ENCODE measurements at regions not wholly inside any gene's neighbourhood (a gene's known extent, or its start where the extent isn't known, plus 50 kb on each side); places are given as distances from the start of the nearest gene placed in this dataset.

- DNase-seq (ENCODE audit: low read depth in 2 of 2) = no peak
Observed at GRCh38 chr5:124315741-124316415, 430.6 kb downstream of the ZNF608 start.

GRCh38 chr5:124310453-124310852, 436.0 kb downstream of the ZNF608 start:
- DNase-seq (ENCODE audit: low read depth in 2 of 2) = no peak

- DNase-seq (ENCODE audit: low read depth in 2 of 2) = no peak
Observed at GRCh38 chr5:124309241-124309980, 437.0 kb downstream of the ZNF608 start.

GRCh38 chr5:124303366-124303765, 443.1 kb downstream of the ZNF608 start:
- DNase-seq (ENCODE audit: low read depth in 2 of 2) = no peak

- DNase-seq (ENCODE audit: low read depth in 2 of 2) = no peak
Observed at GRCh38 chr5:124302533-124302932, 443.9 kb downstream of the ZNF608 start.

- DNase-seq (ENCODE audit: low read depth in 2 of 2) = no peak
Observed at GRCh38 chr5:124301850-124302249, 444.6 kb downstream of the ZNF608 start.

GRCh38 chr5:124300815-124301621, 445.4 kb downstream of the ZNF608 start:
- DNase-seq (ENCODE audit: low read depth in 2 of 2) = no peak

GRCh38 chr5:124297826-124298225, 448.6 kb downstream of the ZNF608 start:
- no peak for DNase-seq (ENCODE audit: low read depth in 2 of 2)

- DNase-seq (ENCODE audit: low read depth in 2 of 2) = no peak
Observed at GRCh38 chr5:124292322-124292855, 454.1 kb downstream of the ZNF608 start.

- DNase-seq (ENCODE audit: low read depth in 2 of 2) = no peak
Observed at GRCh38 chr5:124289641-124290311, 456.7 kb downstream of the ZNF608 start.

- no peak for DNase-seq (ENCODE audit: low read depth in 2 of 2)
Observed at GRCh38 chr5:124289130-124289529, 457.3 kb downstream of the ZNF608 start.

- DNase-seq (ENCODE audit: low read depth in 2 of 2) = no peak
Observed at GRCh38 chr5:124287813-124288212, 458.6 kb downstream of the ZNF608 start.

- DNase-seq (ENCODE audit: low read depth in 2 of 2) = no peak
Observed at GRCh38 chr5:124285733-124286132, 460.7 kb downstream of the ZNF608 start.

GRCh38 chr5:124285071-124285470, 461.4 kb downstream of the ZNF608 start:
- DNase-seq (ENCODE audit: low read depth in 2 of 2) = no peak

- no peak for DNase-seq (ENCODE audit: low read depth in 2 of 2)
Observed at GRCh38 chr5:124283031-124283430, 463.4 kb downstream of the ZNF608 start.

GRCh38 chr5:124280079-124280478, 466.4 kb downstream of the ZNF608 start:
- DNase-seq (ENCODE audit: low read depth in 2 of 2) = no peak

- DNase-seq (ENCODE audit: low read depth in 2 of 2) = no peak
Observed at GRCh38 chr5:124279146-124279876, 467.1 kb downstream of the ZNF608 start.

GRCh38 chr5:124278636-124279035, 467.8 kb downstream of the ZNF608 start:
- no peak for DNase-seq (ENCODE audit: low read depth in 2 of 2)

GRCh38 chr5:124277767-124278545, 468.5 kb downstream of the ZNF608 start:
- no peak for DNase-seq (ENCODE audit: low read depth in 2 of 2)

GRCh38 chr5:124276166-124276565, 470.3 kb downstream of the ZNF608 start:
- DNase-seq (ENCODE audit: low read depth in 2 of 2) = no peak

Data from stimulated activated CD8-positive, alpha-beta memory T cell treated with anti-CD3 and anti-CD28 coated beads, Interleukin-7, amount 100 ng/mL, for 4 hours (primary cell).